ENCODE measurements at regions not wholly inside any gene's neighbourhood (a gene's known extent, or its start where the extent isn't known, plus 50 kb on each side); places are given as distances from the start of the nearest gene placed in this dataset.

- TF ChIP-seq CTCF (IDR thresholded peaks at IDR 0.05; ENCODE audit: low read depth, low read length, poor library complexity, severe bottlenecking), result no peak
- TF ChIP-seq EZH2phosphoT487 (IDR thresholded peaks at IDR 0.05; ENCODE audit: borderline replicate concordance, low read length), result no peak
Observed at GRCh38 chr16:79725051-79725450, 124.5 kb upstream of the MAF start.

All from DOHH2 (cell line).